ENCODE measurements at regions not wholly inside any gene's neighbourhood (a gene's known extent, or its start where the extent isn't known, plus 50 kb on each side); places are given as distances from the start of the nearest gene placed in this dataset.

- TF ChIP-seq TCF4 (CRISPR knock-in tag; IDR thresholded peaks at IDR 0.05; ENCODE audit: borderline replicate concordance) (no peak), ZFP30 (CRISPR knock-in tag; IDR thresholded peaks at IDR 0.05) (no peak), ESRRG (CRISPR knock-in tag; IDR thresholded peaks at IDR 0.05) (no peak), ZNF70 (CRISPR knock-in tag; IDR thresholded peaks at IDR 0.05) (no peak), ISL1 (CRISPR knock-in tag; IDR thresholded peaks at IDR 0.05) (no peak), POU6F1 (CRISPR knock-in tag; IDR thresholded peaks at IDR 0.05; ENCODE audit: borderline replicate concordance, low read depth) (no peak), PPARA (CRISPR knock-in tag; IDR thresholded peaks at IDR 0.05; ENCODE audit: borderline replicate concordance) (no peak), ZFP3 (CRISPR knock-in tag; IDR thresholded peaks at IDR 0.05) (no peak)
Observed at GRCh38 chr6:165002866-165003265, 306.5 kb downstream of the C6orf118 start.

Measured in SK-N-SH treated with all-trans-retinoic acid at 6 μM for 48 hours (cell line).